ENCODE measurements at regions not wholly inside any gene's neighbourhood (a gene's known extent, or its start where the extent isn't known, plus 50 kb on each side); places are given as distances from the start of the nearest gene placed in this dataset.

GRCh38 chr1:34312359-34312758 is 135.7 kb downstream of the C1orf94 start:
- Histone ChIP-seq H3K4me1 (ENCODE audit: insufficient read depth, low read length) (no peaks in the 10 kb centered on the region), H3K4me3 (ENCODE audit: low read length in 2 of 2) (no peak overlapping the region), H3K27ac (ENCODE audit: low read depth, low read length) (no peak overlapping the region), H3K36me3 (ENCODE audit: insufficient read depth, low read length) (no peaks in the 10 kb centered on the region), H3K9me3 (ENCODE audit: control insufficient read depth in 1 of 2, low read length in 2 of 2) (no peaks in the 10 kb centered on the region), H3K27me3 (ENCODE audit: insufficient read depth, low read length) (no peaks in the 10 kb centered on the region)
- H3K4me1 Mint-ChIP-seq, result no peaks in the 10 kb centered on the region
- no peak for DNase-seq
- H3K9me3 Mint-ChIP-seq, result peaks cover 2 to 45% (median 18%) of the 10 kb centered on the region in 8 donors
- POLR2A ChIA-PET (ENCODE audit: partially characterized antibody), result no interaction called here
- intact Hi-C loops (cut with micrococcal nuclease), result no loop called here
- H3K36me3 Mint-ChIP-seq, result no peaks in the 10 kb centered on the region
- CTCF ChIA-PET (ENCODE audit: partially characterized antibody), result no interaction called here
- H3K4me3 Mint-ChIP-seq, result no peak overlapping the region
- H3K27me3 Mint-ChIP-seq, result peaks cover 9 to 10% of the 10 kb centered on the region in 2 donors
- no peak overlapping the region for H3K27ac Mint-ChIP-seq

- POLR2A ChIA-PET (ENCODE audit: partially characterized antibody), result no interaction called here
- intact Hi-C loops (cut with micrococcal nuclease), result no loop called here
- Histone ChIP-seq H3K27ac (ENCODE audit: low read depth, low read length) (no peak overlapping the region), H3K9me3 (ENCODE audit: control insufficient read depth in 1 of 2, low read length in 2 of 2) (no peaks in the 10 kb centered on the region), H3K4me3 (ENCODE audit: low read length in 2 of 2) (no peak overlapping the region), H3K27me3 (ENCODE audit: insufficient read depth, low read length) (no peaks in the 10 kb centered on the region), H3K4me1 (ENCODE audit: insufficient read depth, low read length) (no peaks in the 10 kb centered on the region), H3K36me3 (ENCODE audit: insufficient read depth, low read length) (no peaks in the 10 kb centered on the region)
- CTCF ChIA-PET (ENCODE audit: partially characterized antibody), result no interaction called here
- Mint-ChIP-seq H3K36me3 (no peaks in the 10 kb centered on the region), H3K27ac (no peak overlapping the region), H3K4me3 (no peak overlapping the region), H3K27me3 (peaks cover 0 to 2% of the 10 kb centered on the region in 2 donors), H3K4me1 (no peaks in the 10 kb centered on the region), H3K9me3 (peaks cover 0 to 32% (median 15%) of the 10 kb centered on the region in 8 donors)
- no peak for DNase-seq
Measured at GRCh38 chr1:34315974-34316373, 139.3 kb downstream of the C1orf94 start.

DNA sequence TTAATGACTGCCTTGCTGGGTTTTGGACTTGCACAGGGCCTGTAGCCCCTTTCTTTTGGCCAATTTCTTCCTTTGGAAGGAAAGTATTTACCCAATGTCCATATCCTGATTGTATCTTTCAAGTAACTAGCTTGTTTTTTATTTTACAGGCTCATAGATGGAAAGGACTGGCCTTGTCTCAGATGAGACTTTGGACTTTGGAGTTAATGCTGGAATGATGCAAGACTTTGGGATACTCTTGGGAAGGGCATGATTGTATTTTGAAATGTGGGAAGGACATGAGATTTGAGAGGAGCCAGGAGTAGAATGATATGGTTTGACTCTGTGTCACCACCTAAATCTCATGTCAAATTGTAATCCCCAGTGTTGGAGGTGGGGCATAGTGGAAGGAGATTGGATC is 140.1 kb downstream of the C1orf94 start:
- Histone ChIP-seq H3K9me3 (ENCODE audit: control insufficient read depth in 1 of 2, low read length in 2 of 2) (no peaks in the 10 kb centered on the region), H3K4me1 (ENCODE audit: insufficient read depth, low read length) (no peaks in the 10 kb centered on the region), H3K36me3 (ENCODE audit: insufficient read depth, low read length) (no peaks in the 10 kb centered on the region), H3K27ac (ENCODE audit: low read depth, low read length) (no peak overlapping the region), H3K4me3 (ENCODE audit: low read length in 2 of 2) (no peak overlapping the region), H3K27me3 (ENCODE audit: insufficient read depth, low read length) (no peaks in the 10 kb centered on the region)
- Mint-ChIP-seq H3K27me3 (peaks cover 2 to 3% of the 10 kb centered on the region in 2 donors), H3K4me3 (no peak overlapping the region), H3K9me3 (peaks cover 0 to 32% (median 14%) of the 10 kb centered on the region in 8 donors), H3K27ac (no peak overlapping the region), H3K36me3 (no peaks in the 10 kb centered on the region), H3K4me1 (no peaks in the 10 kb centered on the region)
- ChIA-PET POLR2A (ENCODE audit: partially characterized antibody) (no interaction called here), CTCF (ENCODE audit: partially characterized antibody) (no interaction called here)
- intact Hi-C loops (cut with micrococcal nuclease), result no loop called here
- DNase-seq, result no peak

DNA sequence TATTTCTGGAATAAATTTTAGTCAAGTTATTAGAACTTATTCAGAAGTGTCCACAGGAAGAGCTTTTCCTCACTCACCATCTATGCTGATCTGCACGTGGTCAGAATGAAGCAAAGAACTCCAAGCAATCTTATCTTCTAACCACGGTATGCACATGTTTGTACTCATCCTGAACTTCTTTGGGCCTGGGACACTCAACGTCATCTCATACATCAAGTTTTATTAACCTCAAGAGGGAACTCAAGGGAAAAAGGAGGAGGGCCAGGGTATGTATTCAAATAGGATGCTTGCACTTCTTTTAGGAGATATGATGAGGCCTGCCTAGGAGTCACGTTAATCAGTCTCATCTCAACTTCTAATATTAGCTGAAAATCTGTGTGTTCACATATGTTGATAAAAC is 142.5 kb downstream of the C1orf94 start:
- intact Hi-C loops (cut with micrococcal nuclease), result no loop called here
- H3K36me3 Mint-ChIP-seq, result no peaks in the 10 kb centered on the region

GRCh38 chr1:34320053-34320669 is 143.5 kb downstream of the C1orf94 start:
- no peaks in the 10 kb centered on the region for H3K36me3 Mint-ChIP-seq

More for the DNA sequence above, 142.5 kb downstream of the C1orf94 start:
- H3K4me3 Mint-ChIP-seq, result no peak overlapping the region
- Histone ChIP-seq H3K4me1 (ENCODE audit: insufficient read depth, low read length) (no peaks in the 10 kb centered on the region), H3K27ac (ENCODE audit: low read depth, low read length) (no peak overlapping the region), H3K9me3 (ENCODE audit: control insufficient read depth in 1 of 2, low read length in 2 of 2) (no peaks in the 10 kb centered on the region), H3K4me3 (ENCODE audit: low read length in 2 of 2) (no peak overlapping the region), H3K36me3 (ENCODE audit: insufficient read depth, low read length) (no peaks in the 10 kb centered on the region), H3K27me3 (ENCODE audit: insufficient read depth, low read length) (no peaks in the 10 kb centered on the region)
- CTCF ChIA-PET (ENCODE audit: partially characterized antibody), result no interaction called here
- peaks cover 4 to 6% of the 10 kb centered on the region in 2 donors for H3K27me3 Mint-ChIP-seq
- H3K9me3 Mint-ChIP-seq, result peaks cover 0 to 25% (median 14%) of the 10 kb centered on the region in 8 donors
- no peak for DNase-seq
- H3K27ac Mint-ChIP-seq, result no peak overlapping the region
- no peaks in the 10 kb centered on the region for H3K4me1 Mint-ChIP-seq
- POLR2A ChIA-PET (ENCODE audit: partially characterized antibody), result no interaction called here

DNA sequence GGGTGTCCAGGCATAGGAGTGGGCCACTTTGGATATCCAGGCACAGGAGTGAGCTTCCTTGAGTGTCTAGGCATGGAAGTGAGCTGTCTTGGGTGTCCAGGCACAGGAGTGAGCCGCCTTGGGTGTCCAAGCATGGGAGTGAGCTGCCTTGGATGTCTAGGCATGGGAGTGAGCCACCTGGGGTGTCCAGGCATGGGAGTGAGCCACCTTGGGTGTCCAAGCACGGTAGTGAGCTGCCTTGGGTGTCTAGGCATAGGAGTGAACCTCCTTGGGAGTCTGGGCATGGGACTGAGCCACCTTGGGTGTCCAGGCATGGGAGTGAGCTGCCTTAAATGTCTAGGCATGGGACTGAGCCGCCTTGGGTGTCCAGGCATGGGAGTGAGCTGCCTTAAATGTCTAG is 146.3 kb downstream of the C1orf94 start:
- H3K36me3 Mint-ChIP-seq, result no peaks in the 10 kb centered on the region
- no peak for DNase-seq
- Histone ChIP-seq H3K27ac (ENCODE audit: low read depth, low read length) (no peak overlapping the region), H3K36me3 (ENCODE audit: insufficient read depth, low read length) (no peaks in the 10 kb centered on the region), H3K4me1 (ENCODE audit: insufficient read depth, low read length) (no peaks in the 10 kb centered on the region), H3K9me3 (ENCODE audit: control insufficient read depth in 1 of 2, low read length in 2 of 2) (no peaks in the 10 kb centered on the region), H3K27me3 (ENCODE audit: insufficient read depth, low read length) (no peaks in the 10 kb centered on the region), H3K4me3 (ENCODE audit: low read length in 2 of 2) (no peak overlapping the region)
- intact Hi-C loops (cut with micrococcal nuclease), result no loop called here
- peaks cover 11 to 16% of the 10 kb centered on the region in 2 donors for H3K27me3 Mint-ChIP-seq
- no peak overlapping the region for H3K27ac Mint-ChIP-seq
- H3K4me3 Mint-ChIP-seq, result no peak overlapping the region
- POLR2A ChIA-PET (ENCODE audit: partially characterized antibody), result no interaction called here
- CTCF ChIA-PET (ENCODE audit: partially characterized antibody), result no interaction called here
- H3K9me3 Mint-ChIP-seq, result peaks cover 0 to 2% (median 0%) of the 10 kb centered on the region in 8 donors
- no peaks in the 10 kb centered on the region for H3K4me1 Mint-ChIP-seq

More at GRCh38 chr1:34320053-34320669, 143.5 kb downstream of the C1orf94 start:
- CTCF ChIA-PET (ENCODE audit: partially characterized antibody), result no interaction called here
- Histone ChIP-seq H3K4me1 (ENCODE audit: insufficient read depth, low read length) (no peaks in the 10 kb centered on the region), H3K27ac (ENCODE audit: low read depth, low read length) (no peak overlapping the region), H3K36me3 (ENCODE audit: insufficient read depth, low read length) (no peaks in the 10 kb centered on the region), H3K4me3 (ENCODE audit: low read length in 2 of 2) (no peak overlapping the region), H3K9me3 (ENCODE audit: control insufficient read depth in 1 of 2, low read length in 2 of 2) (no peaks in the 10 kb centered on the region), H3K27me3 (ENCODE audit: insufficient read depth, low read length) (no peaks in the 10 kb centered on the region)
- DNase-seq, result no peak
- peaks cover 4 to 10% of the 10 kb centered on the region in 2 donors for H3K27me3 Mint-ChIP-seq
- no peak overlapping the region for H3K4me3 Mint-ChIP-seq
- intact Hi-C loops (cut with micrococcal nuclease), result no loop called here
- H3K4me1 Mint-ChIP-seq, result no peaks in the 10 kb centered on the region
- peaks cover 0 to 22% (median 13%) of the 10 kb centered on the region in 8 donors for H3K9me3 Mint-ChIP-seq
- POLR2A ChIA-PET (ENCODE audit: partially characterized antibody), result no interaction called here
- H3K27ac Mint-ChIP-seq, result no peak overlapping the region

- POLR2A ChIA-PET (ENCODE audit: partially characterized antibody), result no interaction called here
- H3K36me3 ChIP-seq (ENCODE audit: insufficient read depth, low read length), result no peaks in the 10 kb centered on the region
- no peaks in the 10 kb centered on the region for H3K9me3 ChIP-seq (ENCODE audit: control insufficient read depth in 1 of 2, low read length in 2 of 2)
- Mint-ChIP-seq H3K4me1 (no peaks in the 10 kb centered on the region), H3K9me3 (peaks cover 0 to 2% (median 0%) of the 10 kb centered on the region in 8 donors), H3K27ac (no peak overlapping the region), H3K36me3 (no peaks in the 10 kb centered on the region), H3K27me3 (peaks cover 11 to 18% of the 10 kb centered on the region in 2 donors), H3K4me3 (no peak overlapping the region)
- no peak for DNase-seq
- H3K27ac ChIP-seq (ENCODE audit: low read depth, low read length), result no peak overlapping the region
- H3K4me3 ChIP-seq (ENCODE audit: low read length in 2 of 2), result no peak overlapping the region
- no peaks in the 10 kb centered on the region for H3K27me3 ChIP-seq (ENCODE audit: insufficient read depth, low read length)
- CTCF ChIA-PET (ENCODE audit: partially characterized antibody), result no interaction called here
- H3K4me1 ChIP-seq (ENCODE audit: insufficient read depth, low read length), result no peaks in the 10 kb centered on the region
- intact Hi-C loops (cut with micrococcal nuclease), result no loop called here
Measured at GRCh38 chr1:34324879-34325440, 148.3 kb downstream of the C1orf94 start.

Data from CD4-positive, alpha-beta memory T cell (primary cell).